Peyer's patch (tissue), 4 donors: ENCODE measurements at regions not wholly inside any gene's neighbourhood (a gene's known extent, or its start where the extent isn't known, plus 50 kb on each side); places are given as distances from the start of the nearest gene placed in this dataset.

Source experiments
- CTCF ChIP-seq, 6 experiments: fragments of 450-650 bp in 4 of 6; fragments of 200-600 bp in 2 of 6; sonication (generic) in 1 of 6; IDR thresholded peaks; one replicate each; pipeline ENCODE4 v1.5.1; 2017 to 2019; ENCODE audit warnings: antibody characterized with exemption in 6 of 6, mild to moderate bottlenecking in 3 of 6, moderate library complexity in 1 of 6
- POLR2A ChIP-seq, 2 donors: fragments of 450-650 bp; IDR thresholded peaks; one replicate each; pipeline ENCODE4 v1.5.1; 2017; ENCODE audit warnings: antibody characterized with exemption in 2 of 2, mild to moderate bottlenecking in 2 of 2, moderate library complexity in 2 of 2

GRCh38 chr5:163578652-163579051 lies 73.2 kb downstream of the MAT2B start:
- TF ChIP-seq CTCF (IDR thresholded peaks at IDR 0.05), result no peak
- no peak for TF ChIP-seq POLR2A (IDR thresholded peaks at IDR 0.05)
